ENCODE measurements at regions not wholly inside any gene's neighbourhood (a gene's known extent, or its start where the extent isn't known, plus 50 kb on each side); places are given as distances from the start of the nearest gene placed in this dataset.

GRCh38 chr4:120158841-120159463, 92.3 kb upstream of the MAD2L1 start:
- DNase-seq = no peak

GRCh38 chr4:120158046-120158445, 91.4 kb upstream of the MAD2L1 start:
- DNase-seq = no peak

DNA sequence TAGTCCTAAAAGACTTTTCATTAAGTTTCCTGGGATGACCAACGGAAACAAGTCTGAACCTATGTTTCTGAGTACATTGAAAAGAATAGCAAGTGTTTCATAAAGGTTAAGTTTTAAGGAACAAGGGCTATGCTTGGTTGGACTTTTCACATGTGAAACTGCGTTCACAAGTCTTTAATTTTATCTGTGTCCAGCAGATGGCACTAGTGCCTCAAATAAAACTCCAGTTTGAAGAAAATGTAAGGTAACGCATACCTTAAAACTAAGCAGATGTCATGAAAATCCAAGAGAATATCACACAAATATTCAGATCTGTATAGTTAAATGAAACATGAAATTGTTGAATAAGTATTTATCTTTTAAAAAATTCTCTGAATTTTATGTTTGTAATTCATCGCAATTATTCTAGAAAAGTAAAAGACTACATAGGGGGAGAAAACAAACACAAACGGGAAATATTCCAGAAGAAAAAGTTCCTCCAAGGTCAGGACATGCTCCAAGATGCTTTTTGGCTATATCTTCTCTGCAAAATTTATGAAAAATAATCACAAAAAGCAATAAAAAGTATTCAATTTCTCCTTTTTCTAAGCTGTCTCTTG, 89.6 kb upstream of the MAD2L1 start:
- DNase-seq = peak; percentile 70

DNA sequence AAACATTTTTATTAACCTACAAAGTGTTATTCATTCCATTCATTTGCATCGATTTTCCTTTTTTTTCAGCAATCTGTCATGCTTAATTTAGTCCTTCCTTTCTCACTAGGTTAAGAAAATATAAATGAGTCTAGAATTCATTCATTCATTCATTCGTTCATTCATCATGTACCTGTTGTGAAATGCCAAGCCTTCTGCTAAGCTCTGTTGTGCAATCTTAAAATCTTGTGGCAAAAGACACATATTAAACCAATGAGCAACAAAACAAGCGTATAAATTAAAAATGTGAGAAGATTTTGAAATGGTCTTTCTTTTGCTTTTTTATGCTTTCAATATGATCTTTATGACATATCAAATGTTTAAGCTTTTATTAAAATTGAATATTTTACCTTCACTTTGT, 88.6 kb upstream of the MAD2L1 start:
- no peak for DNase-seq

DNA sequence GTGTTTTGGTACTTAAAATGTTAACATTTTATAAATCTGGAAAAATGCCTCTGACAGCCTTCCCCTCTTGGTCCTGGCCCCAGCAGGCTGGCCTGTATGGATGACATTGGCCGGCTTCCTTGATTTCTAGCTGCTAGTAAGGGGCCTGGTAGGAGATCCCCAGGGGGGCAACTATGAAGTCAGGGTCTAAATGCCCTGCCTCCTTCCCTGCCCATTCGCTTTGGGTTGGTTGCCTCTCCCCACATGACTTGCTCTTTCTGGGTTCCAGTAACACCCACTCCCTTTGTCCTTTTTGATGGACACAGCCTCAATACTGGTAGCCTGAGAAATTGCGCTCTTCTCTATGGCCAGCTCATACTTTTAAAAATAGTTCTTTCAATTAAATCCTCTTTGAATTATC, 78.0 kb upstream of the MAD2L1 start:
- DNase-seq = no peak

DNA sequence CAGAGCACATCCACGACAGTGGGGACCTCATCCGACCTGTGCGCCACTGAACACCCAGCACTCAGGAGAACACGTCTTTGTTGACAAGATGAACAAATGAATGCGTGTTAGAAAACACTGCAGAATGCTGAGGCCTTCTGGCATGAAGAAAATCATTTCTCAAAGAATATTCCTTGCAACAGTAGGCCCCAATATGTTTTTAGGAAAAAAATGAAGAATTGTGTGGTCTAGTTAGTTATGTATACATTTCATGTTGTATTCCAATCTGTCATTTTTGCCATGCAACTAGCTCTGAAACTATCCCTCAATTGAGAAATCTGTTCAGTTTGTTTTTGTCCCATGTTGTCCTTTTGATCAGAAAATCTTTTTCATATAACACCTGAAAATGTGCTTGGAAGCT, 77.4 kb upstream of the MAD2L1 start:
- no peak for DNase-seq

DNA sequence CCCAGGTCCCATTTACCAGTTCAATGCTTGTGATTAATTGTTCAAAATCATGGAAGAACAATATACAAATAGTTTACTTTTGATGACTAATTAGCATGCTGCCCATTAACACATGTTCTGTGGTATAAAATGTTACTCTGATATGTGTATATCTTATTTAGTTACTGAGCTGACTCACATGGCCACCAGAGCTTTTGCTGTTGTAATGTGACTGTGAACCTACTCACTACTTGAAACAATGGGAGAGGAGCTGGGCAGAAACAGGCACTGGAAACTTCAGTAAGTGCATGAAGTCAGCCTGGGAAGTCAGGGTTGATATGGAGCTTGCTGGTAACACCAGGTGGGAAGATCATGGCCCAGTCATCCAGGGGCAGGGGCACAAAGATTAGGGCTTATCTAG, 72.7 kb upstream of the MAD2L1 start:
- DNase-seq = no peak

- no peak for DNase-seq
Observed at GRCh38 chr4:120132935-120133334, 66.3 kb upstream of the MAD2L1 start.

GRCh38 chr4:120130786-120131185, 64.1 kb upstream of the MAD2L1 start:
- no peak for DNase-seq
